T-cell (primary cell): ENCODE measurements at regions not wholly inside any gene's neighbourhood (a gene's known extent, or its start where the extent isn't known, plus 50 kb on each side); places are given as distances from the start of the nearest gene placed in this dataset.

Experiments used
- ATAC-seq, 4 experiments: fragments of 200-7000 bp in 3 of 4; fragments of 150-1000 bp in 1 of 4; cut with Tn5 transposase; replicated peaks in 1 of 4; 1 replicate in 3 of 4; 2 replicates in 1 of 4; pipeline ENCODE4 v1.10.0; 2021; ENCODE audit warnings: moderate library complexity in 3 of 4, mild to moderate bottlenecking in 2 of 4, moderate number of reproducible peaks in 1 of 4
- CTCF ChIA-PET, 2 donors: fragments of 300-600 bp; sonication (Branson Sonifier 250); formaldehyde crosslinking; loops; one replicate each; lab custom pipeline; 2022; ENCODE audit warnings: antibody characterized with exemption in 2 of 2; lab: Charles Lee
- POLR2A ChIA-PET, 2 donors: fragments of 300-600 bp; sonication (Branson Sonifier 250); formaldehyde crosslinking; loops; one replicate each; lab custom pipeline; 2022; ENCODE audit warnings: antibody characterized with exemption in 2 of 2; lab: Charles Lee
- DNase-seq, 35 experiments: peaks; one replicate each; pipeline versions ENCODE4 v3.0.0 to v3.0.0-alpha.2; 2013 to 2023
- H3K27ac ChIP-seq: one replicate; pipeline ENCODE4 v1.5.1; 2013; ENCODE audit warnings: low read length
- H3K27me3 ChIP-seq, 2 experiments: replicated peaks in 1 of 2; 1 replicate in 1 of 2; 2 replicates in 1 of 2; pipeline versions ENCODE4 v1.6.1 to v1.7.0; 2013; ENCODE audit warnings: low read length in 1 of 2, mixed read lengths in 1 of 2; ENCODE audit not compliant: control insufficient read depth in 2 of 2, insufficient read depth in 2 of 2; ENCODE audit errors: extremely low read depth in 1 of 2
- H3K36me3 ChIP-seq, 2 donors: 1 replicate in 1 of 2; 2 replicates in 1 of 2; pipeline versions ENCODE4 v1.6.1 to v1.7.0; 2013; ENCODE audit warnings: low read length in 1 of 2; ENCODE audit not compliant: control insufficient read depth in 2 of 2, insufficient read depth in 1 of 2; ENCODE audit errors: extremely low read depth in 1 of 2
- H3K4me1 ChIP-seq, 2 experiments: 1 replicate in 1 of 2; 2 replicates in 1 of 2; pipeline versions ENCODE4 v1.6.1 to v1.7.0; 2013; ENCODE audit warnings: low read length in 2 of 2, mixed read lengths in 1 of 2; ENCODE audit not compliant: insufficient read depth in 2 of 2, control insufficient read depth in 1 of 2; ENCODE audit errors: extremely low read depth in 1 of 2
- H3K4me3 ChIP-seq, 2 donors: 1 replicate in 1 of 2; 2 replicates in 1 of 2; pipeline versions ENCODE4 v1.5.1 to v1.7.0; 2013; ENCODE audit warnings: mild to moderate bottlenecking in 2 of 2, low read length in 1 of 2, moderate library complexity in 1 of 2; ENCODE audit not compliant: control insufficient read depth in 1 of 2; ENCODE audit errors: extremely low read depth in 1 of 2
- H3K9me3 ChIP-seq: 2 replicates; pipeline ENCODE4 v1.7.0; 2013
- H3K27ac Mint-ChIP-seq, 2 donors: one replicate each; pipeline ENCODE4 v1.8.0; 2020 to 2021; ENCODE audit warnings: mild to moderate bottlenecking in 2 of 2, mixed read lengths in 2 of 2
- H3K27me3 Mint-ChIP-seq, 2 donors: one replicate each; pipeline ENCODE4 v1.8.0; 2021 to 2022; ENCODE audit warnings: mixed read lengths in 2 of 2
- H3K36me3 Mint-ChIP-seq: one replicate; pipeline ENCODE4 v1.8.0; 2021; ENCODE audit warnings: mixed read lengths
- H3K4me1 Mint-ChIP-seq, 3 donors: one replicate each; pipeline ENCODE4 v1.8.0; 2020 to 2022; ENCODE audit warnings: mixed read lengths in 3 of 3, mild to moderate bottlenecking in 1 of 3
- H3K4me3 Mint-ChIP-seq, 3 donors: one replicate each; pipeline ENCODE4 v1.8.0; 2020 to 2022; ENCODE audit warnings: mild to moderate bottlenecking in 3 of 3, mixed read lengths in 3 of 3, moderate library complexity in 3 of 3
- H3K9me3 Mint-ChIP-seq, 3 donors: one replicate each; pipeline ENCODE4 v1.8.0; 2020 to 2022; ENCODE audit warnings: mixed read lengths in 3 of 3
- WGBS: methylation state at CpG from one replicate; pipeline ENCODE4 v1.1.5; 2013; ENCODE audit warnings: missing lambda C conversion rate; ENCODE audit not compliant: insufficient coverage; 5-methylcytosine and 5-hydroxymethylcytosine counted together

DNA sequence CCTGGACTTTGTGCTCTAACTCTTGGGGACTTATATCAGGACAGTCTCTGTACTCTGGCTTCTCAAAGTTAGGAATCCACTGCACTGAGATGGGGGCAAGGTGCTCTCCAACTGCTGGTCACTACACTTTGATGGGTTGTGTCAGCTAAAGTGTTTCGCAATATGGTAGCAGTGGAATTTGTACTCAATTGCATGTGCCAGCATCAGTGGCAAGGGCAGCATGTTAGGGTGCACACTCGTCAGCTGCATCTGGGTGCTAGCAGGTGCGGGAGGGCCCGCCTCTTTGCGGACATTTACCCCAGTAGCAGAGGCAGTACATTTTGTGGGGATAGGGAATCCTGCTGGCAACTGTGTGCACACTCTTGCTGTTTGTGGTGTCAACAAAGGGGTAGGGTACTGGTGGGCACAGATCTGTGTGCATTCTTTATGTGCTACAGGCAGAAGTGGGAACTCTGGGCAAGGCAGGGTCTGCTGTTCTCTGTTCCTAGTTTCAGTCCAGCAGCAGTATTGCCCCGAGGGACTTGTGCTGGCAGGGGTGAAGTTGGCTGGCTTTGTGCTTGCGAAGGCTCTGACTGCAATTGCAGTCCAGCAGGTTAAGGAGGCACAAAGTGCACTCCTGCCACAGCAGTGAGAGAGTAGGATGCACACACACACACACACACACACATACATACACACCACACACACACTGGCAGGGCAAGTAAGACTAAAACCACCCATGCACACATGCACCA lies 924.8 kb upstream of the CDH9 start:
- Histone ChIP-seq H3K27me3 (no peaks in the 10 kb centered on the region), H3K27ac (no peak overlapping the region), H3K4me1 (no peaks in the 10 kb centered on the region), H3K36me3 (no peaks in the 10 kb centered on the region), H3K9me3 (no peaks in the 10 kb centered on the region), H3K4me3 (no peak overlapping the region)
- Mint-ChIP-seq H3K36me3 (no peaks in the 10 kb centered on the region), H3K4me3 (no peak overlapping the region), H3K9me3 (peaks cover 36 to 39% (median 38%) of the 10 kb centered on the region in 3 donors), H3K4me1 (no peaks in the 10 kb centered on the region), H3K27ac (no peak overlapping the region), H3K27me3 (no peaks in the 10 kb centered on the region)
- WGBS, result 88% methylated on average over 5 of the region's 7 CpGs
- ATAC-seq (no peak), DNase-seq (no peak)
- ChIA-PET CTCF (no interaction called here), POLR2A (no interaction called here)

DNA sequence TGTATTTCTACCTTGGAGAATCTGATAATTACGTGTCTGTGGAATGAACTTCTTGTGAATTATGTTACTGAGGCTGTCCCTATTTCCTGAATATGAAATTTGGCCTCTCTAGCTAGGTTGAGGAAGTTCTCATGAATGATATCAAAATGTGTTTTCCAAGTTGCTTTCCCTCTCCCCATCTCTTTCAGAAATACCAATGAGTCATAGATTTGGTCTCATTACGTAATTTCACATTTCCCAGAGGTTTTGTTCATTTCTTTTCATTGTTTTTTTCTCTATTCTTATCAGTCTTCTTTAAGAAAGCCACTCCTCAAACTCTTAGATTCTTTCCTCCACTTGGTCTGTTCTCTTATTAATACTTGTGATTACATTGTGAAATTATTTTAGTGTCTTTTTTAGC lies 923.8 kb upstream of the CDH9 start:
- H3K4me1 Mint-ChIP-seq, result no peaks in the 10 kb centered on the region
- WGBS, result no CpG with 5 or more reads among the region's 2 CpGs

DNA sequence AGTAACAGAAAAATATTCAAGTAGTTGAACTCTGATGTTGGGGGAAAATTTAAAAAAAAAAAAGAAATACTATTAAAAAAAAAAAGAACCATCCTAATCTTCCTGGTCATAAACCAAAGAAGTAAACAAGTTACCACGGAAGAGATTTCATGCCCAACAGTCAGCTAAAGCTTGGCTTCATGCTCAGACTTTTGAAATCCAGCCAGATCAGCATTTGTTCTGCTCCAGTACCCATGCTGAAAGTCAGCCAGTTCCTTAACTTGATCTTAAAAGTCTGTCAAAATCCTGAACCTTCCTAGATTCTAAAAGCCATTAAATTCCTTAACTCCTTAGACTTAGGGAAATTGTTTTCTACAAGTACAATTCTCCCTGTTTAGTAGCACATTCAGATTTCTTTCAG lies 908.7 kb upstream of the CDH9 start:
- DNase-seq (no peak), ATAC-seq (no peak)
- Mint-ChIP-seq H3K9me3 (peaks cover 0 to 21% (median 10%) of the 10 kb centered on the region in 3 donors), H3K27me3 (no peaks in the 10 kb centered on the region), H3K36me3 (no peaks in the 10 kb centered on the region), H3K4me3 (no peak overlapping the region), H3K27ac (no peak overlapping the region), H3K4me1 (no peaks in the 10 kb centered on the region)
- Histone ChIP-seq H3K27ac (no peak overlapping the region), H3K9me3 (no peaks in the 10 kb centered on the region), H3K4me3 (no peak overlapping the region), H3K27me3 (no peaks in the 10 kb centered on the region), H3K4me1 (no peaks in the 10 kb centered on the region), H3K36me3 (no peaks in the 10 kb centered on the region)
- WGBS, result 10% methylated on average over 1 of the region's 1 CpG
- POLR2A ChIA-PET, result no interaction called here
- CTCF ChIA-PET, result no interaction called here

More for the DNA sequence above, 923.8 kb upstream of the CDH9 start:
- Mint-ChIP-seq H3K9me3 (peaks cover 35 to 47% (median 38%) of the 10 kb centered on the region in 3 donors), H3K27ac (no peak overlapping the region), H3K27me3 (no peaks in the 10 kb centered on the region), H3K4me3 (no peak overlapping the region), H3K36me3 (no peaks in the 10 kb centered on the region)
- H3K27ac ChIP-seq, result no peak overlapping the region
- POLR2A ChIA-PET, result no interaction called here
- ATAC-seq (no peak), DNase-seq (no peak)
- H3K4me1 ChIP-seq, result no peaks in the 10 kb centered on the region
- H3K9me3 ChIP-seq, result no peaks in the 10 kb centered on the region
- CTCF ChIA-PET, result no interaction called here
- no peaks in the 10 kb centered on the region for H3K36me3 ChIP-seq
- no peak overlapping the region for H3K4me3 ChIP-seq
- no peaks in the 10 kb centered on the region for H3K27me3 ChIP-seq

DNA sequence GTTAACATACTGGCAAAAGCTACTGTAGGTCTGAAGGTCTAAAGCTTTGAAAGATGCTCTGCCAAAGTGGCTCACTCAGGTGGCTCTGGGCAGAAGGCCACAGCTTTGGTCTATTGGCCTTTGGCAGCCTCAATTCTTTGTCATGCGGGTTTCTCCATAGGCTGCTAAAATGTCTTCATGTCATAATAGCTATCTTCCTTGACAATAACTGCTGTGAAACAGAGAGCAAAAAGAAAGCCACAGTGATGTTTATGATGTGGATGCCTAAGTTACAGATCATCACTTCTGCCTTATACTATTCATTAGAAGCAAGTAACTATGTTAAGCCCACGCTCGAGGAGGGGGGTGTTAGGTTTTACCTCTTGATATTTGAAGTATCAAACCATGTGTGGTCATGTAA lies 906.1 kb upstream of the CDH9 start:
- POLR2A ChIA-PET, result no interaction called here
- H3K27me3 Mint-ChIP-seq, result no peaks in the 10 kb centered on the region
- H3K27ac Mint-ChIP-seq, result no peak overlapping the region

DNA sequence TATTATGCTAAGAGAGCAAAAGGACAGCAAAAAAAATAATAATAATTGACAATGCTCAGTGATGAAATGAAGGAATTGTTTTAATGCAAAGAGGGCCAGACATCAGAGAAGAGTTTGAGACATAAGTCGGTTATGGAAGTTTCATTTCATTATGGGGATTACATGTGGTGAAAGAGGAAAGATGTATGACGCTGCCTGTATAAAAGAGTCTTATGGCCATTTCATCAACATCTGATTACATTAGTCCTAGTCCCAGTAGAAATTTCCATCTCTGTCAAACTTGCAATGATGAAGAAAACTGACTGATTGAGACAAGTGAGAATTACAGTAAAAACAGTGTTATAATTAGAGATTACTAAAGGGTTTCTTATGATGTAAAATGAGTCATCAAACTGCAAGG lies 900.6 kb upstream of the CDH9 start:
- DNase-seq, result no peak
- no peaks in the 10 kb centered on the region for H3K36me3 ChIP-seq
- WGBS, result 100% methylated on average over 1 of the region's 2 CpGs
- H3K9me3 ChIP-seq, result no peaks in the 10 kb centered on the region
- H3K4me1 ChIP-seq, result no peaks in the 10 kb centered on the region
- H3K4me3 ChIP-seq, result no peak overlapping the region
- H3K27me3 ChIP-seq, result no peaks in the 10 kb centered on the region
- ChIA-PET POLR2A (no interaction called here), CTCF (no interaction called here)
- Mint-ChIP-seq H3K9me3 (peaks cover 16 to 29% (median 23%) of the 10 kb centered on the region in 3 donors), H3K4me3 (no peak overlapping the region), H3K27me3 (no peaks in the 10 kb centered on the region), H3K27ac (no peak overlapping the region), H3K4me1 (no peaks in the 10 kb centered on the region), H3K36me3 (no peaks in the 10 kb centered on the region)
- H3K27ac ChIP-seq, result no peak overlapping the region
- no peak for ATAC-seq

More for the DNA sequence above, 906.1 kb upstream of the CDH9 start:
- no peaks in the 10 kb centered on the region for H3K36me3 ChIP-seq
- H3K4me1 Mint-ChIP-seq, result no peaks in the 10 kb centered on the region
- no peak overlapping the region for H3K4me3 Mint-ChIP-seq
- H3K27ac ChIP-seq, result no peak overlapping the region
- H3K27me3 ChIP-seq, result no peaks in the 10 kb centered on the region
- no CpG with 5 or more reads among the region's 3 CpGs for WGBS
- H3K9me3 ChIP-seq, result no peaks in the 10 kb centered on the region
- ATAC-seq, result no peak
- CTCF ChIA-PET, result no interaction called here
- H3K4me1 ChIP-seq, result no peaks in the 10 kb centered on the region
- no peak for DNase-seq
- no peak overlapping the region for H3K4me3 ChIP-seq
- no peaks in the 10 kb centered on the region for H3K36me3 Mint-ChIP-seq
- H3K9me3 Mint-ChIP-seq, result peaks cover 4 to 21% (median 14%) of the 10 kb centered on the region in 3 donors

DNA sequence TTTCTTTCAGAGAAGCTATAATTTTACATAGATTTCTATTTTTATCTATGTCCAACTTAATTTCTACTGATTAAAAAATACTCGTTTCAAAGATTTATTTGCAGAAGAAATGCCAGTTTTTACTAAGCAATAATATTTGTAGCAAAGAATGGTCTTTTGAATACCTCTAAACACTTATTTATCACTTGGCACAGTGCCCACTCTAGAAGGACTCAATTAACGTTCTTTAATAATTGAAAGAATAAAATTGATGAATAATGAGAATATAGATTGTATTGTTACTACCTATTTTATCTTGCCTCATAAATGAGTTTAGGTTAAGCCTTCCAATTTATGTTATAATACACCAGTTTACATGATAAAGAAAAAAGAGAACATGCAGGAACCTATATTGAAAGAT lies 889.7 kb upstream of the CDH9 start:
- ChIA-PET POLR2A (no interaction called here), CTCF (no interaction called here)
- H3K4me3 ChIP-seq, result no peak overlapping the region
- H3K4me1 ChIP-seq, result no peaks in the 10 kb centered on the region
- no peaks in the 10 kb centered on the region for H3K27me3 ChIP-seq
- H3K9me3 Mint-ChIP-seq, result peaks cover 4 to 12% (median 10%) of the 10 kb centered on the region in 3 donors
- H3K4me3 Mint-ChIP-seq, result no peak overlapping the region
- no peaks in the 10 kb centered on the region for H3K36me3 ChIP-seq
- no peaks in the 10 kb centered on the region for H3K4me1 Mint-ChIP-seq
- H3K27ac ChIP-seq, result no peak overlapping the region
- H3K9me3 ChIP-seq, result no peaks in the 10 kb centered on the region
- no CpG with 5 or more reads among the region's 2 CpGs for WGBS
- H3K27me3 Mint-ChIP-seq, result no peaks in the 10 kb centered on the region
- H3K27ac Mint-ChIP-seq, result no peak overlapping the region
- no peaks in the 10 kb centered on the region for H3K36me3 Mint-ChIP-seq
- DNase-seq (no peak), ATAC-seq (no peak)
